Neutrophil (primary cell): ENCODE measurements at regions not wholly inside any gene's neighbourhood (a gene's known extent, or its start where the extent isn't known, plus 50 kb on each side); places are given as distances from the start of the nearest gene placed in this dataset.
"Not testable (repeated sequence)": the region's sequence is repeated elsewhere in the genome, so short reads cannot be mapped to it uniquely, and the experiment has no call there.

Experiments used
- H3K27ac ChIP-seq: fragments of 200-600 bp; sonication (generic); 2 replicates; pipeline ENCODE4 v1.5.1; 2016; ENCODE audit warnings: mild to moderate bottlenecking, moderate library complexity
- H3K27me3 ChIP-seq: fragments of 200-600 bp; sonication (generic); 2 replicates; pipeline ENCODE4 v1.6.0; 2016; ENCODE audit warnings: mild to moderate bottlenecking
- H3K36me3 ChIP-seq: fragments of 200-600 bp; sonication (generic); 2 replicates; pipeline ENCODE4 v1.5.1; 2017
- H3K4me1 ChIP-seq, 2 experiments: fragments of 200-600 bp in 1 of 2; sonication (generic) in 1 of 2; 1 replicate in 1 of 2; 2 replicates in 1 of 2; pipeline versions ENCODE4 v1.5.1 to v1.6.1; 2013 to 2016; ENCODE audit warnings: low read depth in 1 of 2, low read length in 1 of 2, mild to moderate bottlenecking in 1 of 2, moderate library complexity in 1 of 2; ENCODE audit not compliant: control insufficient read depth in 1 of 2, insufficient read depth in 1 of 2
- H3K4me3 ChIP-seq, 2 experiments: fragments of 200-600 bp in 1 of 2; sonication (generic) in 1 of 2; 1 replicate in 1 of 2; 2 replicates in 1 of 2; pipeline ENCODE4 v1.5.1; 2013 to 2016; ENCODE audit warnings: low read depth in 1 of 2, low read length in 1 of 2, mild to moderate bottlenecking in 1 of 2, moderate library complexity in 1 of 2
- H3K9me3 ChIP-seq: fragments of 200-600 bp; sonication (generic); 2 replicates; pipeline ENCODE4 v1.5.1; 2016
- TF ChIP-seq, protein P1 (sequence below): fragments of 200-600 bp; sonication (generic); IDR thresholded peaks from 2 replicates; pipeline ENCODE4 v1.5.1; 2016; ENCODE audit warnings: antibody characterized with exemption

GRCh38 chr4:159937595-159937994 lies 834.7 kb downstream of the RAPGEF2 start:
- Histone ChIP-seq H3K4me1 (no peaks in the 10 kb centered on the region), H3K27me3 (no peaks in the 10 kb centered on the region), H3K9me3 (no peaks in the 10 kb centered on the region), H3K4me3 (no peak overlapping the region), H3K27ac (no peak overlapping the region), H3K36me3 (no peaks in the 10 kb centered on the region)
- TF ChIP-seq, protein P1, sequence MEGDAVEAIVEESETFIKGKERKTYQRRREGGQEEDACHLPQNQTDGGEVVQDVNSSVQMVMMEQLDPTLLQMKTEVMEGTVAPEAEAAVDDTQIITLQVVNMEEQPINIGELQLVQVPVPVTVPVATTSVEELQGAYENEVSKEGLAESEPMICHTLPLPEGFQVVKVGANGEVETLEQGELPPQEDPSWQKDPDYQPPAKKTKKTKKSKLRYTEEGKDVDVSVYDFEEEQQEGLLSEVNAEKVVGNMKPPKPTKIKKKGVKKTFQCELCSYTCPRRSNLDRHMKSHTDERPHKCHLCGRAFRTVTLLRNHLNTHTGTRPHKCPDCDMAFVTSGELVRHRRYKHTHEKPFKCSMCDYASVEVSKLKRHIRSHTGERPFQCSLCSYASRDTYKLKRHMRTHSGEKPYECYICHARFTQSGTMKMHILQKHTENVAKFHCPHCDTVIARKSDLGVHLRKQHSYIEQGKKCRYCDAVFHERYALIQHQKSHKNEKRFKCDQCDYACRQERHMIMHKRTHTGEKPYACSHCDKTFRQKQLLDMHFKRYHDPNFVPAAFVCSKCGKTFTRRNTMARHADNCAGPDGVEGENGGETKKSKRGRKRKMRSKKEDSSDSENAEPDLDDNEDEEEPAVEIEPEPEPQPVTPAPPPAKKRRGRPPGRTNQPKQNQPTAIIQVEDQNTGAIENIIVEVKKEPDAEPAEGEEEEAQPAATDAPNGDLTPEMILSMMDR: no peak

GRCh38 chr4:159939681-159940080 lies 836.8 kb downstream of the RAPGEF2 start:
- H3K27me3 ChIP-seq, H3K36me3 ChIP-seq, H3K4me3 ChIP-seq, H3K27ac ChIP-seq, H3K4me1 ChIP-seq, H3K9me3 ChIP-seq: not testable (repeated sequence)

- Histone ChIP-seq H3K27me3 (no peaks in the 10 kb centered on the region), H3K9me3 (no peaks in the 10 kb centered on the region), H3K4me1 (no peaks in the 10 kb centered on the region), H3K36me3 (no peaks in the 10 kb centered on the region), H3K27ac (no peak overlapping the region), H3K4me3 (no peak overlapping the region)
- TF ChIP-seq, protein P1: no peak
Measured at GRCh38 chr4:159941076-159941475, 838.2 kb downstream of the RAPGEF2 start.

DNA sequence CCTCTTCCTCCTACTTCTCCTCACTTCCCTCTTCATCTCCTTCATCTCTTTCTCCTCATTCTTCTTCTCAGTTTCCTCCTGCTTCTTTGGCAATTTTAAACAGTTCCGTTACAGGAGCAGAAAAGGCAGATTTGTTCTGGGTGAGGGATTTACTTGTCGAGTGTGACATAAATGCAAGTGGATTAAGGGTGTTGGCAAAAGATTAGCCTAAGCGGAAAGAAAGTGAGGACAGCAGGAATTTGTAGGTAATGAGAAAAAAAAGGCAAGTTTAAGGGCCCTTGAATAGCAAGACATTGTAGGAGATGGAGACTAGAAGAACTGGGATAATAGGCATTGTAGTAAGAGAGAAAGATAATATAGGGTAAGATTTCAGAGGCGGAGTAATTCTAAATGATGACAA lies 841.6 kb downstream of the RAPGEF2 start:
- Histone ChIP-seq H3K4me1 (no peaks in the 10 kb centered on the region), H3K36me3 (no peaks in the 10 kb centered on the region), H3K27ac (no peak overlapping the region), H3K4me3 (no peak overlapping the region), H3K9me3 (no peaks in the 10 kb centered on the region), H3K27me3 (no peaks in the 10 kb centered on the region)
- TF ChIP-seq, protein P1: no peak

GRCh38 chr4:159946983-159947615 lies 844.2 kb downstream of the RAPGEF2 start:
- H3K4me1 ChIP-seq: no peaks in the 10 kb centered on the region
- TF ChIP-seq, protein P1: no peak
- H3K4me3 ChIP-seq: no peak overlapping the region
- H3K27me3 ChIP-seq: no peaks in the 10 kb centered on the region
- H3K27ac ChIP-seq: no peak overlapping the region
- no peaks in the 10 kb centered on the region for H3K36me3 ChIP-seq
- H3K9me3 ChIP-seq: no peaks in the 10 kb centered on the region

GRCh38 chr4:159950707-159951106 lies 847.8 kb downstream of the RAPGEF2 start:
- Histone ChIP-seq H3K36me3 (no peaks in the 10 kb centered on the region), H3K27ac (no peak overlapping the region), H3K4me1 (no peaks in the 10 kb centered on the region), H3K27me3 (no peaks in the 10 kb centered on the region), H3K4me3 (no peak overlapping the region), H3K9me3 (no peaks in the 10 kb centered on the region)
- TF ChIP-seq, protein P1: no peak
